HG03135 (cell line): ENCODE measurements at regions not wholly inside any gene's neighbourhood (a gene's known extent, or its start where the extent isn't known, plus 50 kb on each side); places are given as distances from the start of the nearest gene placed in this dataset.

Source experiments
- ATAC-seq: cut with Tn5 transposase; IDR thresholded peaks from one replicate; pipeline ENCODE4 v1.9.1; 2021; ENCODE audit warnings: mild to moderate bottlenecking, moderate library complexity; ENCODE audit not compliant: unreplicated experiment

GRCh38 chr4:63663870-63664269, 745.4 kb downstream of the TECRL start:
- no peak for ATAC-seq

GRCh38 chr4:63644396-63644795, 764.9 kb downstream of the TECRL start:
- ATAC-seq, result no peak

- ATAC-seq, result no peak
These were observed 772.0 kb downstream of the TECRL start for GRCh38 chr4:63637270-63637669.

GRCh38 chr4:63632858-63633257, 776.4 kb downstream of the TECRL start:
- ATAC-seq, result no peak

GRCh38 chr4:63620271-63620670, 789.0 kb downstream of the TECRL start:
- no peak for ATAC-seq

- ATAC-seq, result no peak
These were observed 789.5 kb downstream of the TECRL start for GRCh38 chr4:63619771-63620170.

GRCh38 chr4:63618883-63619718, 790.1 kb downstream of the TECRL start:
- ATAC-seq, result no peak

GRCh38 chr4:63607169-63607872, 801.9 kb downstream of the TECRL start:
- no peak for ATAC-seq

GRCh38 chr4:63589796-63590195, 819.5 kb downstream of the TECRL start:
- no peak for ATAC-seq

GRCh38 chr4:63583561-63583960, 825.7 kb downstream of the TECRL start:
- no peak for ATAC-seq

- no peak for ATAC-seq
These were observed 826.2 kb downstream of the TECRL start for GRCh38 chr4:63583007-63583406.

- ATAC-seq, result no peak
These were observed 828.3 kb downstream of the TECRL start for GRCh38 chr4:63580796-63581475.

- ATAC-seq, result no peak
These were observed 830.9 kb downstream of the TECRL start for GRCh38 chr4:63578383-63578782.

GRCh38 chr4:63566658-63567057, 842.6 kb downstream of the TECRL start:
- no peak for ATAC-seq

GRCh38 chr4:63563288-63564014, 845.8 kb downstream of the TECRL start:
- no peak for ATAC-seq

GRCh38 chr4:63558709-63559108, 850.5 kb downstream of the TECRL start:
- ATAC-seq, result no peak

GRCh38 chr4:63556332-63556731, 852.9 kb downstream of the TECRL start:
- no peak for ATAC-seq

- ATAC-seq, result no peak
These were observed 856.1 kb downstream of the TECRL start for GRCh38 chr4:63553123-63553522.

GRCh38 chr4:63541828-63542227, 867.4 kb downstream of the TECRL start:
- ATAC-seq, result no peak

- no peak for ATAC-seq
These were observed 879.5 kb downstream of the TECRL start for GRCh38 chr4:63529581-63530337.
